HG03095 (cell line): ENCODE measurements at regions not wholly inside any gene's neighbourhood (a gene's known extent, or its start where the extent isn't known, plus 50 kb on each side); places are given as distances from the start of the nearest gene placed in this dataset.
"Not testable (repeated sequence)": the region's sequence is repeated elsewhere in the genome, so short reads cannot be mapped to it uniquely, and the experiment has no call there.

Source experiments
- ATAC-seq: cut with Tn5 transposase; IDR thresholded peaks from one replicate; pipeline ENCODE4 v1.9.1; 2021; ENCODE audit warnings: moderate library complexity; ENCODE audit not compliant: unreplicated experiment

GRCh38 chr6:112457886-112458285, 110.8 kb downstream of the RFPL4B start:
- no peak for ATAC-seq

DNA sequence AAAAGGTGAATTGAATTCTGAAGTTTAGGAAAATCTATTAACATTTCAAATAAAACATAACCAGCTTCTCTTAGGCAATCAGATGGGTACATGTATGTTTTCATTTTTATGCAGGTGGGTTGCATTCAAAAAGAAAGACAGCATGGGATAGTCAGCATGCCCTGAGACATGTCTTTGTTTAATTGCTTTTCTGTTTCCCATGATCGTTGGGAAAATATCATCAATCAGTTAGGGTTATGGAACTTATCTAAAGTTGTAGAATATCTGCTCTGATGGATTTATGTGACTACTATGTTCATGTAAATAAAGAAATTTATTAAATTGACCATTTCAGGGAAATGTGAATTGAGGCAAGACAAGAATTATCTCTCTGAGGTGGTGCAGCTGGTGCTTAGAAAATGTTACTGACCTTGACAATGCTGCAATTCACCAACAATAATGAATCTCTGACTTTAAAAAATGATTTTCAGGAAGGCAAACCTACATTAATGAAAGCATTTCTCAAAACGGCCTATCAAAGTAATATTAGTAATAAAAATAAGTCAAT, 112.7 kb downstream of the RFPL4B start:
- no peak for ATAC-seq

DNA sequence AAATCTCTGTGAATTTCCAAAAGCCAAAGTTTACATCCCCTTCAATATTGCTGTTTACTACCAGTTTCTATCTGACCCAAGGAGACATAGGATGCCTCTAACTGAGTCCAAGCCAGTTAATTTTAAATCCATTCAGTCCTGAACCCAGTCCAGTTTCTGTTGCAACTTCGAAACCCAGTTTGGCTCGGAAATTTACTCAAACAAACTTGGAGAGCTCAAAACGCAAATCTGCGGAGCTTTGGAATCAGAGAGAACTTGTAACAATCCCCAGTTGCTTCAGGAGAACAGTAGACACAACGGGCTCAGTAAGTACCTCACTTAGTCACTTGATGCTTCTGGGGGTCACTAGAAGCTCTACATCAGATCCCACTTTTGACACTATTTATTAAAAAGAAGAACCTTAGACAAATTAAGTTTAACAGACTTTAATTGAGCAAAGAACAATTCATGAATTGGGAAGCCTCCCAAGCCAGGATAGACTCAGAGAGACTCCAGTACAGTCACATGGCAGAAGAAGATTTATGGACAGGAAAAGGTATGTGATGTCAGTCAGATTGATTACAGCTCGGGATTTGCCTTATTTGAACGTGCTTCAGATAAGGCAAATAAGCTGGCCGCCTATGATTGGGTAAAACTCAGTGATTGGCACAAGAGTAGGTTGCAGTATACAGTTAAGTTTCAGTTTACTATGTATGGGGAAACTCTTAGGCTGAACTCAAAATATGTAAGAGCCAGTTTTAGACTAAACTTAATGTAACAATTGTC, 118.0 kb downstream of the RFPL4B start:
- no peak for ATAC-seq

- peak; percentile 85 for ATAC-seq
Measured at GRCh38 chr6:112466373-112467151, 119.4 kb downstream of the RFPL4B start.

GRCh38 chr6:112468359-112468758, 121.2 kb downstream of the RFPL4B start:
- ATAC-seq = no peak

- no peak for ATAC-seq
Measured at GRCh38 chr6:112469306-112469705, 122.2 kb downstream of the RFPL4B start.

- no peak for ATAC-seq
Measured at GRCh38 chr6:112470376-112470775, 123.2 kb downstream of the RFPL4B start.

DNA sequence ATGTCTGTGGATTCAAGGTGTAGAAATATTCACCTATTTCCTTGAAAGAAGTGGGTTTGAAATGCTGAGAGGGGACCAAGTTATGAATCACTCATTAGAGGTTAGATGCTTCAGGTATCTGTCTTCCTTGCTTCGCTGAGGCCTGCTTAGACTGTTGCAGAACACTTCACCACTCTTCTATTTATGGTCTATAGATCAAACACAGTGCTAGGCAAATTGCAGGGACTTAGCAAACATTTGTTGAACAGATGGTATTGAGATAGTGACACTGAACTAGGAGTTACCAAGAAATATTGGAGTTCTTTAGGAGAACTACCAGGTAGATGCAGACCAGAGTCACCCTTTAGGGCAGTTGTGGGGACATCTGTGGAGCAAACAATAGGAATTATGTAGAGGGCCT, 123.8 kb downstream of the RFPL4B start:
- ATAC-seq = no peak

- ATAC-seq = no peak
Measured at GRCh38 chr6:112475083-112475482, 128.0 kb downstream of the RFPL4B start.

DNA sequence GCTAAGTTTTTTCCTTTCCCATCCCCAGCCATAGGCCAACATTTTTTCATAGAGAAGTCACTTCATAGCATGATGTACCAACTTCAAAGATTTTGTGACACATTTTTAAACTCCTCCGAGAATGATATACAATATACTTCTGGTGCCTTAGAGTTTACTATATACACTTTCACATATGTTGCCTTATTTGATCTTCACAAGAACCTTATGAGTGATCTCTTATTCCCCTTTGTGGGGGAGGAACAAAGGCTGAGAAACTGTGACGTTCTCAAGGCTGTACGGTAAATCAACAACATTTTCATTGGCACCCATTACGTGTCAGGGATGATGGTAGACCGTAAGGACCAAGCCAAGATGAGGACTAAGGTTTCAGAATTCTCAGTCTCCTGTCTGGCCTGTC, 130.0 kb downstream of the RFPL4B start:
- ATAC-seq = no peak

- ATAC-seq = no peak
Measured at GRCh38 chr6:112478036-112478435, 130.9 kb downstream of the RFPL4B start.

DNA sequence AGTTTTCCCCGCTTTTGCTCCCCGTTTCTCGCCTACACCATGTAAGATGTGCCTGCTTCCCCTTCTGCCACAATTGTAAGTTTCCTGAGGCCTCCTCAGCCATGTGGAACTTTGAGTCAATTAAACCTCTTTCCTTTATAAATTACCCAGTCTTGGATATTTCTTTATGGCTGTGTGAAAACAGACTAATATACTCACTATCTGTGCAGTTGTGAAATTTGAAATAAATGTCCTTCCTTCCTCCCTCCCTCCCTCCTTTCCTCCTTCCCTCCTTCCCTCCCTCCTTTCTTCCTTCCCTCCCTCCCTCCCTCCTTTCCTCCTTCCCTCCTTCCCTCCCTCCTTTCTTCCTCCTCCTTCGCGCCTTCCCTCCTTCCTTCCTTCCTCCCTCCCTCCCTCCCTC, 132.8 kb downstream of the RFPL4B start:
- ATAC-seq = not testable (repeated sequence)

- no peak for ATAC-seq
Measured at GRCh38 chr6:112480553-112480952, 133.4 kb downstream of the RFPL4B start.

DNA sequence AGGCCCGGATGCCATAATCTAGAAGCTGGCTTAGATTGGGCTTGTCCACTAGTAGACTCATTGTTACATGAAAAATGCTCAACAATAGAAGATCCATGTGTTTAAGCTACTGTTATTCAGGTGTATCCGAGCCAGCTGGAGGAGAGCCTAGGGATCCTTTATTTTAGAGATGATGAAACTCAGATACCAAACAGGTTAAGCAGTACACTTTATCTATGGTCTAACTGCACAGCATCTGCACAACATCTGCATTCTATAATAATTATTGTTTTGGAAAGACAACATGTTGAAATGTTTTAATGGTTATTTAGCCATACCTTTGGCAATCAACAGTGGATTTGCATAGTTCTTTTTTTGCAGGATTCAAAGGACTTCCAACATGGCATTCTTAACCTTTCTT, 134.1 kb downstream of the RFPL4B start:
- ATAC-seq = no peak

GRCh38 chr6:112482373-112482772, 135.2 kb downstream of the RFPL4B start:
- ATAC-seq = no peak

- ATAC-seq = no peak
Measured at GRCh38 chr6:112485120-112485826, 138.1 kb downstream of the RFPL4B start.

DNA sequence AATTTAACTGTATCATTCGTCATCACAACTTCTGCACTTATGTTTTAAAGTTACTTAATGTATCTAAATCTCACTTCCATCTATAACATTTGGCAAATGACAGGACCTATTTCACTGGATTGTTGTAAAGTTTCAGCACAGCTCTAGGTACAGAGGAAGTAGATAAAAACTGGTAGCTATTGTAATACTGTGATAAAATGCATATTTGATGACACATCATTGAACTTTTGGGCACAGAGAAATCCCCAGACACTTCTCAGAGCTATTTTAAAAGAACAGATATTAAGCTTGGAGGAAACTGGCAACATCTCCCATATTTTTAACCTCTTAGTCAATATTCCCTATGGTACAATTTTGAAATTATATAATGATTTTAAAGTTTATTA, 138.7 kb downstream of the RFPL4B start:
- no peak for ATAC-seq

DNA sequence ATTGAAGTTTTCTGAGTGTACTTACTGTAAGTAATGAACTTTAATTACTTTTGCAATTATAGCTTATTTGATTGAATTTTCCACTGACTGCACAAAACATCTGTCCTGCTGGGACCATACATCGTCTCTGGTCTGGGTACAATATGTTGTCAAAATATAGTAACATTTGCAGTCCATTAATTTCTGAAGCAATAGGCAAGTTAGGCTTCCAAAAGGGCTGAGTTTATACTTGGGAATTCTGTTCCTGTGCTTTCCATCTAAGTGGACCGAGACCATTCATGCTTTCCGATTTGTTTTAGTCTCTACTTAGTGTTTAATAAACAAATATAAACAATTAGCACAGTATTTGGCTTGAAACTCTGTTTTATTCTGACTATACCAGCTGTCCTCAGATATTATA, 139.3 kb downstream of the RFPL4B start:
- no peak for ATAC-seq

DNA sequence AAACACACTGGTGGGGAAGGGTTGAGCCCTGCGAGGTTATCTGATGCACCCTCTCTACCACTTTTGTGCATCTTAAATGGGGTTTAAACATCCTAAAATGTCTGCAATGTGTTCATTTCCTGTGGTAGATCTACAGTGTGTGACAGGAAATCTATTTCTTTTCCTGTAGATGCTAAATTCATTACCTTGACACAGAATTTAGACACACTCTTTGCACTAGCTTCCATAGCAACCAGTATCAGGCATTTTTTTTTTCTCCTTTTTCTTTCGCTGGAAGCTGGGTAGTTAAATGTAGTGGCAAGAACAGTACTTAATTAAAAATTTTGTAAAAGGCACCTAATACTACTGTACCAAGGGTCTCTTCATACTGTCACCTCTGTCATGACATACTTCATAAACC, 141.1 kb downstream of the RFPL4B start:
- ATAC-seq = no peak

- ATAC-seq = no peak
Measured at GRCh38 chr6:112501705-112502104, 154.6 kb downstream of the RFPL4B start.

DNA sequence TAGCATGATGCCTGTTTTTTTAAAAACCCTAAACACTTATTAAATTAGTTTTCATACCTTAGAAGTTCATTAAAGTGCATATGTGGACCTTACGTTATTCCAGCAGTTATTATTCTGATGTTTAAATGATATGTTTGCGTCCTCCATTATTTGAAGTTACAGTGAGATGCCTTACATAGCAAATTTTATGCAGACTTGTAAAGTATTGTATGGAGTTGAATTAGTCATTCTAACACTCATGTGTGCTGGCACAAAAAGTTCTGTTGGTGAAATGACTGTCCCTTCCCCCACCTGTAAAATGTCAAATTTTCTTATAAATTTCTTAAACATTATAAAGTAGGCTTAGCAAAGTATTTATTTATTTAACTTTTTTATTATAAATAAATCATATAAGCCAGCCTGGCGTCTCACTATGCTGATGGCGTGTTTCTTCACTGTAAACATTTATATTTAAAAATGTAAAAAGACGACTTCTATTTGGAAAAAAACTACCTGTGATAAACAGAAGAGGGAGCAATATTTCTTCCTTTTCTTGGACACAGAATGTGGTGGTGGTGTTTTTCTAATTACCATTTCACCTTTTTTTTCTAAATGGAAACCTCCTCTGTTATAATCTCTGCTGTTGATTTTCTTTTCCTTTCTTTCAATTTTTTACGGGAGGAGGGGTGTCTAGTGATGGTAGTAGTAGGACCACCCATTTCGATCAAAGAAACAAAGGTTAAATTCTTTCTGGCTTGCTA, 155.4 kb downstream of the RFPL4B start:
- ATAC-seq = no peak
